Activated CD8-positive, alpha-beta T cell treated with anti-CD3 and anti-CD28 coated beads, Interleukin-2, amount 10 ng/mL, durations not matched to agents 7 days and 5 days (primary cell): ENCODE measurements at regions not wholly inside any gene's neighbourhood (a gene's known extent, or its start where the extent isn't known, plus 50 kb on each side); places are given as distances from the start of the nearest gene placed in this dataset.

ENCODE experiments used
- ATAC-seq: fragments of 150-1000 bp; cut with Tn5 transposase; one replicate; pipeline ENCODE4 v1.10.0; 2021; ENCODE audit warnings: moderate library complexity
- CTCF ChIA-PET: fragments of 350-600 bp; sonication (Branson Sonifier 250); formaldehyde crosslinking; loops from one replicate; lab custom pipeline; 2021; ENCODE audit warnings: antibody characterized with exemption; lab: Charles Lee
- POLR2A ChIA-PET: fragments of 350-600 bp; sonication (Branson Sonifier 250); formaldehyde crosslinking; loops from one replicate; lab custom pipeline; 2021; ENCODE audit warnings: antibody characterized with exemption; lab: Charles Lee
- DNase-seq: peaks from one replicate; pipeline ENCODE4 v3.0.0-alpha.2; 2020
- H3K27ac Mint-ChIP-seq: one replicate; pipeline ENCODE4 v1.8.0; 2021; ENCODE audit warnings: mild to moderate bottlenecking, mixed read lengths
- H3K27me3 Mint-ChIP-seq: one replicate; pipeline ENCODE4 v1.8.0; 2021; ENCODE audit warnings: low read depth, mixed read lengths
- H3K36me3 Mint-ChIP-seq: one replicate; pipeline ENCODE4 v1.8.0; 2021; ENCODE audit warnings: low read depth, mixed read lengths
- H3K4me1 Mint-ChIP-seq: one replicate; pipeline ENCODE4 v1.8.0; 2021; ENCODE audit warnings: low read depth, mixed read lengths
- H3K4me3 Mint-ChIP-seq: one replicate; pipeline ENCODE4 v1.8.0; 2021; ENCODE audit warnings: mild to moderate bottlenecking, mixed read lengths
- H3K9me3 Mint-ChIP-seq: one replicate; pipeline ENCODE4 v1.8.0; 2022; ENCODE audit warnings: mixed read lengths; ENCODE audit not compliant: insufficient read depth

DNA sequence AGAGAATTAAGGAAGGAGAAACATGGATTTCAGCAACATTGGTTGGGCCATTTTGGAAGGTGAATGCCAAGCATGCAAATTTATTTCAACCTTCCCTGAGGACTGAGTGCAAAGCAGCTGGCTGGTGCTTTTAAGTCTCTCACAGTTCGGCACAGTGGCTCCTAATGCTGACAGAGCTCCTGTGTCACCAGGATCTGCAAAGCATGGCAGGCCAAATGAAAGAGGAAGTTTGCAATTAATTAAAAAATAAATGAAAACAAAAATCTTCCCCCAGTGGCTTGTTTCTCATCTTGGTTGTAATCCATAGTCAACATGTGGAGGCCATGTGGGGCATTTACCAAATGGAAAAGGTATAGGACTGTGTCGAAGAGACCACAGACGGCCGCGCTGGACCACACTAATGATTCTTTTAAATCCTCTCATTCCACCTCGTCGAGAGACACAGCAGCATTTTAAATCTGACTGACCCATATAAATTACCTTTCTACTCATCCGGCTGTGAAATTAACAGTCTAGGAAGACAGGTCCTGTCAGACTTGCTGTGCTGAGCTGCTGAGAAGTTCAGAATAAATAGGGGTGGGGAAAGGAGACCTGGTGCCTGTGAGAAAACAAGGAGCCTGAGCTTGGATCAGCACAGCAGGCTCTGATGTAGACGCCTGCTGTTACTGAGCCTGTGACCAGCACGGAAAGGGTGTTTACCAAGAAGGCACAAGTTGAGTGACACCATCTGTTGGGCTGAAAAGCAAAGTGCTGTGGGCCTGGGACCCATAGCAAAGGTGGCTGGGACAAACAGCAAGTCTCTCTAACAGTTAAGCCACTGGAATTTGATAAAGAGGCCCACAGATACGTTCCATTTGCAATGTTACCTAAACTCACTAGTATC lies 136.0 kb upstream of the COL1A2 start:
- Mint-ChIP-seq H3K36me3 (no peaks in the 10 kb centered on the region), H3K4me3 (no peak overlapping the region), H3K27me3 (peaks cover 4% of the 10 kb centered on the region), H3K27ac (no peak overlapping the region), H3K4me1 (no peaks in the 10 kb centered on the region), H3K9me3 (no peaks in the 10 kb centered on the region)
- ChIA-PET POLR2A (no interaction called here), CTCF (no interaction called here)
- DNase-seq (no peak), ATAC-seq (no peak)

DNA sequence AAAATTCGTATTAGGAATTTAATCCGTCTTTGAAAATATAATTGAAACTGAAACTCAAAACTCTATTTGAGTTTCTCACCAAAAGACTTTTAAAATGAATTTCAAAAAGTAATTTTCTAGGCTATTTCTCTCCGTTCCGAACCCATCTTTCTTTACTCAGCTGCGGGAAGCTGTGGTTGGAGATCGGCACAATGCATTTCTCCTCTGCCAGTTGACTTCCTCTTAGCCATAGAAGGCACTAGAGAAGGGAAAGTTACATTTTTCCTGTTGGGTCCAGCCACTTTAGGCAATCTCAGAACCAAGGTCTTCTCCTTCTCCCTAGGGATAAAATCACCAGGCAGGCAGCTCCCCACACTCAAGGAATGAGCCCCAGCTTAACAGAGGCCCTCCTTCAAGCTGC lies 133.6 kb upstream of the COL1A2 start:
- Mint-ChIP-seq H3K36me3 (no peaks in the 10 kb centered on the region), H3K27ac (no peak overlapping the region), H3K9me3 (no peaks in the 10 kb centered on the region), H3K4me3 (no peak overlapping the region), H3K4me1 (no peaks in the 10 kb centered on the region), H3K27me3 (peaks cover 4% of the 10 kb centered on the region)
- POLR2A ChIA-PET: no interaction called here
- no peak for DNase-seq
- CTCF ChIA-PET: no interaction called here
- no peak for ATAC-seq

DNA sequence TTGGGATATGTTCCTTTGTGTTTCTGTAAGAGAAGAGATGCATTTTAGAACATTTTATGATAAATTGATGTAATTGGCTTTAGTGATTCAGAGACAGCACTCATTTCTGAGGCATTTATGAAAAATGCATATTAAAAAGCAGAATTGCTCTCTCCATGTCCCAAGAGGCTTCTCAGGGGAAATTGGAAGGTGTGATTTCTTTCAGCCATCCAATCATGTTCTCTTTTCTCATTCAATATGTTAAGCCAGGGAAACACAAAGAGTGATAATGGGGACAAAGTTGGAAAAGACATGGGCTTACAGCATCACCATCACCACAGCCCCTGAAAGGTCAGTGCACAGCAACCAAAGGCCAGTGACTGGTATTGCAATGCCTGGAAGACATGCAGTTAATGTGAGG lies 129.9 kb upstream of the COL1A2 start:
- DNase-seq: no peak
- no peak overlapping the region for H3K27ac Mint-ChIP-seq
- no peaks in the 10 kb centered on the region for H3K36me3 Mint-ChIP-seq
- ATAC-seq: no peak
- ChIA-PET CTCF (no interaction called here), POLR2A (no interaction called here)
- no peaks in the 10 kb centered on the region for H3K9me3 Mint-ChIP-seq
- H3K4me3 Mint-ChIP-seq: no peak overlapping the region
- H3K4me1 Mint-ChIP-seq: no peaks in the 10 kb centered on the region
- peaks cover 4% of the 10 kb centered on the region for H3K27me3 Mint-ChIP-seq

DNA sequence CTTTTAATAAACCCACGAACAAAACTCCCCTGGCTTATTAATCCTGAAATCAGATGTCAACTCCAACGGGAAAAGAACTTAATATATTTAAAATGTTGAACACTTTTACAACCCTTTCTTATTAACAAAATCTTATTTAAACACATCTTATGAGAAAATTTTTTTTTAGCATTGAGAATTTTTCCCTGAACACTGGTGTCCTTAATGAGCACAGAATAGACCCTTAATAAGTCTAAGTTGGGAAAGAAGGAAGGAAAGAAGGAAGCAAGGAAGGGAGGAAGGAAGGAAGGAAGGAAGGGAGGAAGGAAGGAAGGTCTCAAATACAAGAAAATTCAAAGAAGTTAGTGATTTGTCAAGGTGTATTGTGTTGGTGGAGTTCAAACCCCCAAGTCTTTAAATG lies 129.2 kb upstream of the COL1A2 start:
- no peaks in the 10 kb centered on the region for H3K9me3 Mint-ChIP-seq
- no peak for ATAC-seq
- H3K27me3 Mint-ChIP-seq: peaks cover 2% of the 10 kb centered on the region
- DNase-seq: no peak
- H3K4me3 Mint-ChIP-seq: no peak overlapping the region
- H3K4me1 Mint-ChIP-seq: no peaks in the 10 kb centered on the region
- no peaks in the 10 kb centered on the region for H3K36me3 Mint-ChIP-seq
- POLR2A ChIA-PET: no interaction called here
- CTCF ChIA-PET: no interaction called here
- no peak overlapping the region for H3K27ac Mint-ChIP-seq

DNA sequence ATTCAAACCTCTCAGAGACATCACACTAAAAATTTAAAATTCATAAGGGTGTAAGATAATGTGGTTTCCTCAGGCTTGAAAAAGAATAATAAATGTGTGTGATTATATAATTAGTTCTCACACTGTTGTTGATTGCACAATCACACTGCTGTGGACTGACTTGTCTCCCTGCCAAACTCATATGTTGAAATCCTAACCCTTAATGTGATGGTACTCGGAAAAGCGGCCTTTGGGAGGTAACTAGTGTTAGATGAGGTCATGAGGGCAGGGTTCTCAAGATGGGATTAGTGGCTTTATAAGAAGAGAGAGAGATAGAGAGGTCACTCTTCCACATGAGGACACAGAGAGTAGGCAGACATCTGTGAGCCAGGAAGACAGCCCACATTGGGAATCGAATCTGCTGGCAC lies 128.5 kb upstream of the COL1A2 start:
- no peaks in the 10 kb centered on the region for H3K36me3 Mint-ChIP-seq
- ATAC-seq: no peak
- ChIA-PET POLR2A (no interaction called here), CTCF (no interaction called here)
- no peak for DNase-seq
- H3K27me3 Mint-ChIP-seq: no peaks in the 10 kb centered on the region
- H3K9me3 Mint-ChIP-seq: no peaks in the 10 kb centered on the region
- H3K27ac Mint-ChIP-seq: no peak overlapping the region
- no peaks in the 10 kb centered on the region for H3K4me1 Mint-ChIP-seq
- no peak overlapping the region for H3K4me3 Mint-ChIP-seq

DNA sequence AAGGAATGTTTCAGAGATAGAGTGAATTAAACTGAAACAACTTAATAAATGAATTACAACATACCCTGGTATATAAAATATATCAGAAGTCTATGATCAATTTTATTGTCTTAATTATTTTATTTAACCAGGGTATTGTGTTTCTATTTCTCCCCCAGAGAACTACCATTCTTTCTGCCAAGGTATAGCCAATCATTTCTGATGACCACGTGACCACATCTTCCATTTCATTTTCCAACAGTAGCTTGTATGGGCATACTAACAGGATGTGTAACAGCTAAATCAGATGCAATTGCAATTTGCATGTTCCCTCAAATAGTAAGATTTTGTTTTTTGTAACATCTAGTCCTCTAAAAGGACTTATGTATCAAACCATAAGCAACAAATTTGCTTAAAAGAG lies 123.9 kb upstream of the COL1A2 start:
- H3K27me3 Mint-ChIP-seq: peaks cover 2% of the 10 kb centered on the region
- ChIA-PET POLR2A (no interaction called here), CTCF (no interaction called here)
- H3K27ac Mint-ChIP-seq: no peak overlapping the region
- no peaks in the 10 kb centered on the region for H3K4me1 Mint-ChIP-seq
- ATAC-seq (no peak), DNase-seq (no peak)
- H3K36me3 Mint-ChIP-seq: no peaks in the 10 kb centered on the region
- no peaks in the 10 kb centered on the region for H3K9me3 Mint-ChIP-seq
- no peak overlapping the region for H3K4me3 Mint-ChIP-seq

DNA sequence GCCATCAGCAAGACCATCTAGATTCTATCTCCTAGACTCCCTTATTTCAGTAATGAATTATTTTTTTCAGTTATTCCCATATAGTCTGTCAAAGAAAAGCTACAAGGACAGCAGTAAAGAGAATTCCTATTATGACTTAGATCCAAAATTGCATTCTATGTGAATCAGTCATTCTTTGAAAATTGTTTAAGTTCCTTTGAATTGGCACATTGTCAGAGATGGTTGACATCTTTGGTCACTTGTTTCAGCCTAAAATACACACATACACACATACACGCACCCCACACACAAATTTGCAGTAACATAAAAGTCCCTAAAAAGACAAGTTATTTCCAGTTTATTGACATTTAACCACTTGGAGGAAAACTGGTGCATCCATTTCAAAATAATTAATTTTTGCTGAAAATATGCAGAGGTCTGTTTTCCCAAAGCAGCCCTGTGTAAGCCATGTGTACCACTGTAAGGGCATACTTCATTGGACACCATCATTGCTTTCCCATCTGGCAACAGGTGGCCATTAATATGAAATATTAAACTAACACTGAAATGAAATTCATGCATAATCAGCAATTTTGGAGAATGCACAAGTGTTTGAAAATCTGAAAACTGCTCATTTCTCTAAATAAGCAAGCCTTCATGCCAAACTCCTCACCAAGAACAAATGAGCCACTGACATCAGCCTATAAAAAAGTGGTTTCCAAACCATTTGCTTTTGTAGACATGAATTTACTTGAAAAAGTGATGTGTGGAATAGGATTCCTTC lies 121.7 kb upstream of the COL1A2 start:
- no peaks in the 10 kb centered on the region for H3K4me1 Mint-ChIP-seq
- DNase-seq (no peak), ATAC-seq (no peak)
- CTCF ChIA-PET: no interaction called here
- no peaks in the 10 kb centered on the region for H3K9me3 Mint-ChIP-seq
- H3K27me3 Mint-ChIP-seq: peaks cover 2% of the 10 kb centered on the region
- POLR2A ChIA-PET: no interaction called here
- H3K27ac Mint-ChIP-seq: no peak overlapping the region
- H3K36me3 Mint-ChIP-seq: no peaks in the 10 kb centered on the region
- H3K4me3 Mint-ChIP-seq: no peak overlapping the region

DNA sequence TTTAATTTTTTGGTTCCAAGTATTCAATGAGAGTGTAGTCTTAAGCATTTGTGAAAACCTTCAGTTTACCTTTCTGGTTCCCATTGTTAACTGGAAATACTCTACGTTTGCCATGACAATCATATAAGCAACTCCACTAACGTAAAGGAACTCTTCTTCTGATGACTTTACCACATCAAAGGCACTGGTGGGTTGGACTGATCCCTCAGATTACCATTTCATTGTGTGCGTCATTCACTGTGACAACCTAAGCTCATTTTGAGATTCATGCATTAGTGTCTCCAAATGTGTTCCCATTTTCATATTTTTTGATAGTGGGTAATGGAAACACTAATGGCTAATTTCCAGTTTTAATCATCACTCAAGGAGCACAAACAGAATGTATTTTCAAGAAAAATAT lies 119.9 kb upstream of the COL1A2 start:
- Mint-ChIP-seq H3K4me1 (no peaks in the 10 kb centered on the region), H3K36me3 (no peaks in the 10 kb centered on the region), H3K27me3 (peaks cover 2% of the 10 kb centered on the region), H3K9me3 (no peaks in the 10 kb centered on the region), H3K4me3 (no peak overlapping the region), H3K27ac (no peak overlapping the region)
- CTCF ChIA-PET: no interaction called here
- ATAC-seq (peak; percentile 67), DNase-seq (peak; percentile 46)
- POLR2A ChIA-PET: no interaction called here

DNA sequence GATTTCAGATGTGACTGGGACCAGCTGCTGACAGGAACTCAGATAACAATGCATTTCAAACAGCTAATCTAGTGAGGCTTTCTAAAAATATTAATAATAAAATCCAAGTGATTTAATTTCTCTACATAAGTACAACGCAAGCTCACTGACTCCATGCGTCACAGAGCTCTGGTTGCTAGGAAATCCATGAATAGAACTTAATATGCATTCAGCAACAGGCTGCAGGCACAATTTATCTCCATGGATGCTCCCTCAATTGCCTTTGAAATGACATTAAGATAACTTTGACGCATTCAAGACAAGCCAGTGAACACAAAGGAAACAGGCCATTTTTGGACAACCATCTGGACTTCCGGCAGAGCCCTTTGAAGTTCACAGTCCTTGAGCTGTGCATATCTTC lies 118.7 kb upstream of the COL1A2 start:
- POLR2A ChIA-PET: no interaction called here
- Mint-ChIP-seq H3K36me3 (no peaks in the 10 kb centered on the region), H3K4me1 (no peaks in the 10 kb centered on the region), H3K27me3 (peaks cover 2% of the 10 kb centered on the region), H3K9me3 (no peaks in the 10 kb centered on the region), H3K27ac (no peak overlapping the region), H3K4me3 (no peak overlapping the region)
- CTCF ChIA-PET: no interaction called here
- no peak for ATAC-seq
- no peak for DNase-seq

DNA sequence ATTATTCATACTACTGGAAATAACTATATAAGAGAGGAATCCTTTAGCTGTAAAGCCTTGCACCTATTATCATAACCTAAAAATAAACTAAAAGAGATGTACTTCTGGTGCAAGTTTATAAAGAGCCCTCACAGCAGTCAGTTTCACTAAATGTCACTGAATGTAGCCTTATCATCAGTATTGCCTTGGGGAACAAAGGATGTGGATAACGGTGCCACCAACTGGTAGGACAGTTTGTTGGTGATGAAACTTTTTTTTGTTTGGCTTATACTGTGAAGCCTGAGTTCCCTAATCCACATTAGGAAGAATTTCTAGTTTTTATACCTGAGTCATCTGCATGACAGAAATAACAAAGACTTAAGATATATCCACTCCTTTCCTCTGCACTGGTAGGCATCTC lies 117.9 kb upstream of the COL1A2 start:
- H3K4me3 Mint-ChIP-seq: no peak overlapping the region
- no peaks in the 10 kb centered on the region for H3K36me3 Mint-ChIP-seq
- ChIA-PET POLR2A (no interaction called here), CTCF (no interaction called here)
- no peaks in the 10 kb centered on the region for H3K9me3 Mint-ChIP-seq
- no peak for DNase-seq
- H3K27me3 Mint-ChIP-seq: peaks cover 2% of the 10 kb centered on the region
- H3K4me1 Mint-ChIP-seq: no peaks in the 10 kb centered on the region
- H3K27ac Mint-ChIP-seq: no peak overlapping the region
- ATAC-seq: no peak

DNA sequence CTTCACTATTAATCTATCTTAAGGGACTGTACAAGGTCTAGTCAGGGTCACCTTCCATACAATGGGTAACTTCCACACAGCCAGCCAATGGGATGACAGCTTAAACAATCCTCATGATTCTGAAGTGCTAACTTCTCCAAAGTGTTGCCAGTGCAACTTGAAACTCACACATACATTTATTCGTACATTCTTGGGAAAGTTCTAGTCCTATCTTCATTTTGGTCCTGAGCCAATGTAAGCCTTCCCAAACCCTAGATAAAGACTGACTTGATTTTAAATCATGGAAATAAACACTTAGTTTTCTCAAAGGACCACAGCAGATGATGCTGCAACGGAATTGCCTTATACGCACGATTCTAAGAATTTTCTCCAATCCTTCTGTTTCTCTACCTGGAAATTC lies 117.5 kb upstream of the COL1A2 start:
- ATAC-seq (no peak), DNase-seq (no peak)
- Mint-ChIP-seq H3K9me3 (no peaks in the 10 kb centered on the region), H3K36me3 (no peaks in the 10 kb centered on the region), H3K4me1 (no peaks in the 10 kb centered on the region), H3K27me3 (peaks cover 4% of the 10 kb centered on the region), H3K27ac (no peak overlapping the region), H3K4me3 (no peak overlapping the region)
- ChIA-PET CTCF (no interaction called here), POLR2A (no interaction called here)

DNA sequence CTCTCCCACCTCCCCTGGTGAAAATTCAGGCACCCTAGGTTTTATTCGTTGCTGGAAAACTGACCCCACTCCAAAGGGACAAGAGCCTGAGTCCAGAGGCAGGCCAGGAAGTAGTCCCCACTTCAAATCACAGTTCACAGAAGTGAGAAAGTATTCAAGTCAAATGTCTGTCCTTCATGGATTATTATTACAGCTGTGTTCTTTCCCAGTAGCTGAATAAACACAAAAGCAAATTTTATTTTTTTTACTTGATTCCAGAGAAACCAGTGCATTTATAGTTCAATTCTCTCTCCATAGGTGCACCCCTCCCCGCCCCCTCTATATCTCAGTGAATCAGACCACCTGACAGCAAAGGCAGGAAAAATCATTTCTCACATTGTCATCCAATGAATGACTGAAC lies 113.8 kb upstream of the COL1A2 start:
- ATAC-seq: no peak
- no peaks in the 10 kb centered on the region for H3K4me1 Mint-ChIP-seq
- no peaks in the 10 kb centered on the region for H3K9me3 Mint-ChIP-seq
- H3K27me3 Mint-ChIP-seq: peaks cover 3% of the 10 kb centered on the region
- no peaks in the 10 kb centered on the region for H3K36me3 Mint-ChIP-seq
- no peak for DNase-seq
- H3K27ac Mint-ChIP-seq: no peak overlapping the region
- ChIA-PET CTCF (no interaction called here), POLR2A (no interaction called here)
- H3K4me3 Mint-ChIP-seq: no peak overlapping the region
